Amniotic epithelial cell (primary cell): ENCODE measurements at regions not wholly inside any gene's neighbourhood (a gene's known extent, or its start where the extent isn't known, plus 50 kb on each side); places are given as distances from the start of the nearest gene placed in this dataset.
"Not testable (repeated sequence)": the region's sequence is repeated elsewhere in the genome, so short reads cannot be mapped to it uniquely, and the experiment has no call there.

Experiments used
- DNase-seq: peaks from one replicate; pipeline ENCODE4 v3.0.0-alpha.2; 2010; ENCODE audit warnings: low read depth

- DNase-seq: peak; percentile 57
Observed at GRCh38 chr3:106120356-106120755, 251.5 kb upstream of the CBLB start.

- DNase-seq: no peak
Observed at GRCh38 chr3:106121491-106122289, 252.9 kb upstream of the CBLB start.

GRCh38 chr3:106124818-106125217, 256.0 kb upstream of the CBLB start:
- no peak for DNase-seq

GRCh38 chr3:106125321-106125720, 256.5 kb upstream of the CBLB start:
- no peak for DNase-seq

- DNase-seq: no peak
Observed at GRCh38 chr3:106126067-106126845, 257.4 kb upstream of the CBLB start.

GRCh38 chr3:106126846-106127235, 258.0 kb upstream of the CBLB start:
- DNase-seq: no peak

GRCh38 chr3:106129939-106130338, 261.1 kb upstream of the CBLB start:
- no peak for DNase-seq

- DNase-seq: peak; percentile 92
Observed at GRCh38 chr3:106130384-106131198, 261.8 kb upstream of the CBLB start.

GRCh38 chr3:106135451-106136160, 266.8 kb upstream of the CBLB start:
- no peak for DNase-seq

GRCh38 chr3:106139826-106140225, 271.0 kb upstream of the CBLB start:
- peak; percentile 34 for DNase-seq

- DNase-seq: peak; percentile 60
Observed at GRCh38 chr3:106140431-106140830, 271.6 kb upstream of the CBLB start.

- DNase-seq: no peak
Observed at GRCh38 chr3:106144030-106144429, 275.2 kb upstream of the CBLB start.

- DNase-seq: not testable (repeated sequence)
Observed at GRCh38 chr3:106148440-106149082, 279.7 kb upstream of the CBLB start.

- DNase-seq: no peak
Observed at GRCh38 chr3:106157411-106157810, 288.6 kb upstream of the CBLB start.

- peak; percentile 64 for DNase-seq
Observed at GRCh38 chr3:106160396-106160795, 291.6 kb upstream of the CBLB start.

GRCh38 chr3:106161246-106161645, 292.4 kb upstream of the CBLB start:
- no peak for DNase-seq

- DNase-seq: no peak
Observed at GRCh38 chr3:106167728-106168127, 298.9 kb upstream of the CBLB start.

GRCh38 chr3:106168962-106169750, 300.3 kb upstream of the CBLB start:
- no peak for DNase-seq

- peak; percentile 49 for DNase-seq
Observed at GRCh38 chr3:106170636-106171035, 301.8 kb upstream of the CBLB start.

GRCh38 chr3:106172101-106172500, 303.3 kb upstream of the CBLB start:
- no peak for DNase-seq
